ENCODE measurements at regions not wholly inside any gene's neighbourhood (a gene's known extent, or its start where the extent isn't known, plus 50 kb on each side); places are given as distances from the start of the nearest gene placed in this dataset.

DNA sequence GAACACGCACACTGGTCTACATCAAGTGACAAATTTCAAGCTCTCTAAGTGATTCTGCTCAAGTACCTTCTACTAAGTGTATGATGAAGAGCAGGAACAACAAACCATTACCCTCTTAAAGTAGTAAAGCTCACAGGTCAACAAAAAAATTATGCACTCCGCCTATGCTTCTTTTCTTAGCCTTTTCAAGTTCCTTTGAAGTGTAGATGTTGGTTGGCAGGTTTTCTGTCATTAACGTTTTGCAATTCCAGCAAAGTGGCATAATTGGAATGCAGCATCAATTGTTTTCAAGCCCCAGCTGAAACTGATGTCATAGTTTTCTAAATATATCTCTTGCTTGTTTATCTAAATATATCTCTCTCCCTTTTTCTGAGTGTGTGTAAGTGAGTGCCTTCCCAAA is 396.9 kb upstream of the EYS start:
- H3K4me1 ChIP-seq (replicated peaks in 1 of 4; ENCODE audit: control insufficient read depth in 3 of 4, insufficient read depth in 4 of 4, low read length in 3 of 4) = peaks cover 0 to 3% (median 0%) of the 10 kb centered on the region in 4 experiments; a peak in 2 of 7 replicates
- H3K23me2 ChIP-seq (ENCODE audit: low read depth, low read length) = no peaks in the 10 kb centered on the region; the same call in 1 of the 2 replicates
- H3K79me2 ChIP-seq (ENCODE audit: control insufficient read depth in 1 of 2, insufficient read depth in 2 of 2, low read length in 2 of 2) = no peaks in the 10 kb centered on the region
- no peak overlapping the region for H3K9ac ChIP-seq (replicated peaks in 1 of 4; ENCODE audit: extremely low read depth in 1 of 4, low read depth in 3 of 4, low read length in 3 of 4)
- no peak overlapping the region for H3K56ac ChIP-seq (replicated peaks; ENCODE audit: insufficient read length, low read depth, low read length)
- FAIRE-seq (no peak), DNase-seq (ENCODE audit: low read depth in 1 of 2, low spot score in 2 of 2) (no peak)
- no peak overlapping the region for H2BK5ac ChIP-seq (ENCODE audit: low read depth, low read length)
- H4K8ac ChIP-seq (ENCODE audit: extremely low read depth, insufficient read depth, low read length) = no peak overlapping the region
- no peak overlapping the region for H4K91ac ChIP-seq (replicated peaks; ENCODE audit: insufficient read length, low read length)
- no peak overlapping the region for H2BK120ac ChIP-seq (replicated peaks; ENCODE audit: low read depth, low read length)
- peaks cover 6% of the 10 kb centered on the region in 2 experiments; a peak in 3 of 4 replicates for H3K9me3 ChIP-seq (ENCODE audit: insufficient read depth in 2 of 2, low read depth in 1 of 2, low read length in 1 of 2)
- H3K36me3 ChIP-seq (ENCODE audit: control insufficient read depth in 2 of 4, insufficient read depth in 4 of 4, low read length in 3 of 4) = peaks cover 0 to 5% (median 0%) of the 10 kb centered on the region in 4 experiments; a peak in 1 of 8 replicates
- H3K79me1 ChIP-seq (ENCODE audit: low read depth, low read length) = no peaks in the 10 kb centered on the region
- no peak overlapping the region for H2AFZ ChIP-seq (ENCODE audit: low read length)
- no peak overlapping the region for H3K14ac ChIP-seq (ENCODE audit: insufficient read length)
- H3K4me3 ChIP-seq (ENCODE audit: extremely low read depth in 1 of 4, insufficient read depth in 2 of 4, low read depth in 3 of 4, low read length in 4 of 4) = no peak overlapping the region
- H3K4ac ChIP-seq (replicated peaks; ENCODE audit: insufficient read length, low read depth, low read length) = no peak overlapping the region
- H3K27ac ChIP-seq (ENCODE audit: low read depth, low read length) = no peak overlapping the region
- H2AK5ac ChIP-seq (ENCODE audit: low read depth, low read length) = no peak overlapping the region
- ChIA-PET CTCF (ENCODE audit: partially characterized antibody) (interaction anchor here (0.8 kb wide), 1 partner anchor 9 kb away, joined by 3 read pairs; no protein-coding TSS in a partner anchor), POLR2A (ENCODE audit: partially characterized antibody) (no interaction called here)
- H3K18ac ChIP-seq (ENCODE audit: extremely low read depth, low read length) = no peak overlapping the region
- 85% methylated on average over 3 of the region's 3 CpGs; no CpG with 5 or more reads in 1 of the 2 experiments for WGBS, 2 experiments (ENCODE audit: extremely low coverage in 1 of 2, insufficient coverage in 1 of 2, insufficient read length in 1 of 2, insufficient replicate concordance in 2 of 2, low coverage in 1 of 2, low lambda C conversion rate in 2 of 2, missing lambda C conversion rate in 1 of 2)
- H4K20me1 ChIP-seq (replicated peaks in 1 of 2; ENCODE audit: control insufficient read depth in 1 of 2, insufficient read depth in 2 of 2, low read length in 2 of 2) = no peaks in the 10 kb centered on the region
- no peak overlapping the region for H3K4me2 ChIP-seq (ENCODE audit: insufficient read depth in 1 of 2, low read depth in 2 of 2, low read length in 2 of 2)
- H3K23ac ChIP-seq (ENCODE audit: insufficient read length) = no peak overlapping the region
- no peak overlapping the region for H2BK20ac ChIP-seq (ENCODE audit: low read length)
- no peak overlapping the region for H4K5ac ChIP-seq (ENCODE audit: insufficient read length, low read depth, low read length)
- no peak overlapping the region for H2BK12ac ChIP-seq (ENCODE audit: low read depth, low read length)
- no peak overlapping the region for H2BK15ac ChIP-seq (ENCODE audit: low read length)
- H3K27me3 ChIP-seq (replicated peaks in 1 of 4; ENCODE audit: control insufficient read depth in 3 of 4, extremely low read depth in 1 of 4, insufficient read depth in 3 of 4, low read length in 3 of 4) = no peaks in the 10 kb centered on the region
- TF ChIP-seq SP1 (IDR thresholded peaks at IDR 0.05; ENCODE audit: low read depth, low read length) (no peak), KDM4A (IDR thresholded peaks at IDR 0.05; ENCODE audit: low read depth, low read length, severe bottlenecking) (no peak), MAFK (IDR thresholded peaks at IDR 0.05; ENCODE audit: low read depth, low read length) (no peak), SIX5 (IDR thresholded peaks at IDR 0.05; ENCODE audit: low read depth, low read length) (no peak), SRF (IDR thresholded peaks at IDR 0.05; ENCODE audit: low read depth, low read length) (no peak), BRCA1 (IDR thresholded peaks at IDR 0.05; ENCODE audit: low read depth, low read length) (no peak), GABPA (IDR thresholded peaks at IDR 0.05; ENCODE audit: borderline replicate concordance, insufficient read depth, low read length) (no peak), BCL11A (IDR thresholded peaks at IDR 0.05; ENCODE audit: low read depth in 2 of 2, low read length in 2 of 2) (no peak), POU5F1 (IDR thresholded peaks at IDR 0.05; ENCODE audit: low read depth, low read length) (no peak), POLR2AphosphoS5 (IDR thresholded peaks at IDR 0.05; ENCODE audit: low read depth, low read length) (no peak), TAF7 (optimal IDR thresholded peaks at IDR 0.05; ENCODE audit: borderline replicate concordance, low read depth, low read length) (no peak), RFX5 (IDR thresholded peaks at IDR 0.05; ENCODE audit: borderline replicate concordance, low read depth, low read length) (no peak)
- TF ChIP-seq, protein P1, sequence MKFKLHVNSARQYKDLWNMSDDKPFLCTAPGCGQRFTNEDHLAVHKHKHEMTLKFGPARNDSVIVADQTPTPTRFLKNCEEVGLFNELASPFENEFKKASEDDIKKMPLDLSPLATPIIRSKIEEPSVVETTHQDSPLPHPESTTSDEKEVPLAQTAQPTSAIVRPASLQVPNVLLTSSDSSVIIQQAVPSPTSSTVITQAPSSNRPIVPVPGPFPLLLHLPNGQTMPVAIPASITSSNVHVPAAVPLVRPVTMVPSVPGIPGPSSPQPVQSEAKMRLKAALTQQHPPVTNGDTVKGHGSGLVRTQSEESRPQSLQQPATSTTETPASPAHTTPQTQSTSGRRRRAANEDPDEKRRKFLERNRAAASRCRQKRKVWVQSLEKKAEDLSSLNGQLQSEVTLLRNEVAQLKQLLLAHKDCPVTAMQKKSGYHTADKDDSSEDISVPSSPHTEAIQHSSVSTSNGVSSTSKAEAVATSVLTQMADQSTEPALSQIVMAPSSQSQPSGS (IDR thresholded peaks at IDR 0.05; ENCODE audit: low read length) = no peak

All from H1 (cell line).